ENCODE measurements at regions not wholly inside any gene's neighbourhood (a gene's known extent, or its start where the extent isn't known, plus 50 kb on each side); places are given as distances from the start of the nearest gene placed in this dataset.

- TF ChIP-seq, protein P1, sequence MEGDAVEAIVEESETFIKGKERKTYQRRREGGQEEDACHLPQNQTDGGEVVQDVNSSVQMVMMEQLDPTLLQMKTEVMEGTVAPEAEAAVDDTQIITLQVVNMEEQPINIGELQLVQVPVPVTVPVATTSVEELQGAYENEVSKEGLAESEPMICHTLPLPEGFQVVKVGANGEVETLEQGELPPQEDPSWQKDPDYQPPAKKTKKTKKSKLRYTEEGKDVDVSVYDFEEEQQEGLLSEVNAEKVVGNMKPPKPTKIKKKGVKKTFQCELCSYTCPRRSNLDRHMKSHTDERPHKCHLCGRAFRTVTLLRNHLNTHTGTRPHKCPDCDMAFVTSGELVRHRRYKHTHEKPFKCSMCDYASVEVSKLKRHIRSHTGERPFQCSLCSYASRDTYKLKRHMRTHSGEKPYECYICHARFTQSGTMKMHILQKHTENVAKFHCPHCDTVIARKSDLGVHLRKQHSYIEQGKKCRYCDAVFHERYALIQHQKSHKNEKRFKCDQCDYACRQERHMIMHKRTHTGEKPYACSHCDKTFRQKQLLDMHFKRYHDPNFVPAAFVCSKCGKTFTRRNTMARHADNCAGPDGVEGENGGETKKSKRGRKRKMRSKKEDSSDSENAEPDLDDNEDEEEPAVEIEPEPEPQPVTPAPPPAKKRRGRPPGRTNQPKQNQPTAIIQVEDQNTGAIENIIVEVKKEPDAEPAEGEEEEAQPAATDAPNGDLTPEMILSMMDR (IDR thresholded peaks at IDR 0.05; ENCODE audit: borderline replicate concordance, control extremely low read depth, extremely low read depth, insufficient read depth, missing control alignments): no peak
- no peak for DNase-seq (ENCODE audit: low spot score)
- in situ Hi-C loops (cut with MboI; ENCODE audit: low sequenced_read_pairs, unreplicated experiment): no loop called here
Observed at GRCh38 chr4:13905543-13905942, 278.0 kb upstream of the BOD1L1 start.

- DNase-seq (ENCODE audit: low spot score): no peak
- in situ Hi-C loops (cut with MboI; ENCODE audit: low sequenced_read_pairs, unreplicated experiment): no loop called here
- TF ChIP-seq, protein P1 (IDR thresholded peaks at IDR 0.05; ENCODE audit: borderline replicate concordance, control extremely low read depth, extremely low read depth, insufficient read depth, missing control alignments): no peak
Observed at GRCh38 chr4:13906727-13907126, 279.2 kb upstream of the BOD1L1 start.

DNA sequence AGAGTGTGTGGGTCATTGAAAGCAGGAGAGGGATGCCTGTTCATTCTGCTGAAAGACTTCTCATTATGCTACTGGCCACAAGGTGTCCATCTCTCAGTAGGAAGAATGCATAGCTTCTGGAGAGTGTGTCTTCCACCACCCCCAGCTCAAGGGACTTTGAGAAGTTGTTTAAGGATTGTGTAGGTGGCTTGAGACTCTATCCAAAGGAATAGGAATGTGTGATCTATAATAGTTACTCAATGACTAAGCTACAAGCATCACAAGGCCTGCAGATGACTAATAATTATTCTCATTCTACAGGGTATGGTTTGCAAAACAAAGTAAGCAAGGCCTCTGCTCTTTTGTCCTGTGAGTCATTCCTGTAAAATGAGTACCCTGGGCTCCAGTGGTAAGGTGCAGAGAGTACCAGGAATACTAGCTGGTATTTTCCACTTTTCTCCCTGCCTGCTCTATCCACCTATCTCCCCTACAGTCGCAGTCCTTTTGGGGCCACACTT, 279.8 kb upstream of the BOD1L1 start:
- in situ Hi-C loops (cut with MboI; ENCODE audit: low sequenced_read_pairs, unreplicated experiment): no loop called here
- DNase-seq (ENCODE audit: low spot score): no peak
- TF ChIP-seq, protein P1 (IDR thresholded peaks at IDR 0.05; ENCODE audit: borderline replicate concordance, control extremely low read depth, extremely low read depth, insufficient read depth, missing control alignments): no peak

DNA sequence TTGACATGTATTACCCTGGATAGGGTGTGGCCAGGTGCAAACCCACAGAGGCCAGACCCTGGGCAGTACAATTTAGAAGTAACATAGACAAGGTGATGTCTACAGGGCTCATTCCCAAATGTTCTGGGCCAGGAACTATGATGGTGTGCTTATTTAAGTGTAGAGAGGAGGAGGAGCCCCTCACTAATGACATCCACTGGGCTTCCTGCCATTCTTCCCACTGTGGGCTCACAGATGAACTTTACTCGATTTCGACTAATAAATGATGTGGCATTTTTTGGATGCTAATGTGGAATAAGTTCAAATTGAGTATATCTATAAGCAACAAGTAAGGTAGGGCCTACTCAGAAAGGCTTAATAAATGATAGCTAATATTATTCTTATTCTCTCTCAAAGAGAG, 280.9 kb upstream of the BOD1L1 start:
- TF ChIP-seq, protein P1 (IDR thresholded peaks at IDR 0.05; ENCODE audit: borderline replicate concordance, control extremely low read depth, extremely low read depth, insufficient read depth, missing control alignments): no peak
- DNase-seq (ENCODE audit: low spot score): no peak
- in situ Hi-C loops (cut with MboI; ENCODE audit: low sequenced_read_pairs, unreplicated experiment): no loop called here

- in situ Hi-C loops (cut with MboI; ENCODE audit: low sequenced_read_pairs, unreplicated experiment): no loop called here
- DNase-seq (ENCODE audit: low spot score): no peak
- TF ChIP-seq, protein P1 (IDR thresholded peaks at IDR 0.05; ENCODE audit: borderline replicate concordance, control extremely low read depth, extremely low read depth, insufficient read depth, missing control alignments): no peak
Observed at GRCh38 chr4:13910556-13910955, 283.0 kb upstream of the BOD1L1 start.

DNA sequence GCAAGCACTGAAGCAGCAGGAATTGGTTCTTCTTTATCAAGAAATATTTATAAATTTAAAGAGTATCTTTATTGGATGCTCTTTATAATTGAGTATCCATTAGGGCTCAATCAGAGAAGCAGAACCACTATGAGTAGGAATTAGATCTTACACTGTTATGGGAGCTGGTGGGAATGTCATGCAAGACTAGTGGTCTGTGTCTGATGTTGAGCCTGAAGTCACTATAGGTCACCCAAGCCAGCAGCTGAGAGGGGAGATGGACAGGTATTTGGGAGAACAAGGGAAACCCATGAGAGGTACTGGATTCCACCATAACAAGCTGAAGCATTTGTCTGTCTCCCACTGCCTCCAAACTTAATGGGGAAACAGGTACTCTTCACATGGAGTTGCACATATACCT, 283.7 kb upstream of the BOD1L1 start:
- TF ChIP-seq, protein P1 (IDR thresholded peaks at IDR 0.05; ENCODE audit: borderline replicate concordance, control extremely low read depth, extremely low read depth, insufficient read depth, missing control alignments): no peak
- no peak for DNase-seq (ENCODE audit: low spot score)

More for the DNA sequence above, 283.7 kb upstream of the BOD1L1 start:
- in situ Hi-C loops (cut with MboI; ENCODE audit: low sequenced_read_pairs, unreplicated experiment): no loop called here
